Neuronal stem cell (in vitro differentiated cells): ENCODE measurements at regions not wholly inside any gene's neighbourhood (a gene's known extent, or its start where the extent isn't known, plus 50 kb on each side); places are given as distances from the start of the nearest gene placed in this dataset.

Experiments used
- DNase-seq: peaks from one replicate; pipeline ENCODE4 v3.0.0-alpha.2; 2013; ENCODE audit warnings: low spot score
- H2AFZ ChIP-seq: one replicate; pipeline ENCODE4 v1.6.1; 2013; ENCODE audit warnings: mild to moderate bottlenecking, low read length, inconsistent platforms
- H2AK5ac ChIP-seq: 2 replicates; pipeline ENCODE4 v1.6.1; 2013; ENCODE audit warnings: low read depth, mild to moderate bottlenecking, inconsistent platforms, low read length, moderate library complexity, mixed read lengths
- H2BK120ac ChIP-seq: 2 replicates; pipeline ENCODE4 v1.6.1; 2013; ENCODE audit warnings: low read depth, mild to moderate bottlenecking, inconsistent platforms, low read length, moderate library complexity, mixed read lengths
- H2BK12ac ChIP-seq: one replicate; pipeline ENCODE4 v1.6.1; 2013; ENCODE audit warnings: low read length, inconsistent platforms
- H2BK15ac ChIP-seq: 2 replicates; pipeline ENCODE4 v1.6.1; 2013; ENCODE audit warnings: mild to moderate bottlenecking, low read length, inconsistent platforms, mixed read lengths
- H2BK5ac ChIP-seq: one replicate; pipeline ENCODE4 v1.6.1; 2013; ENCODE audit warnings: inconsistent platforms, mild to moderate bottlenecking, low read length, moderate library complexity
- H3K14ac ChIP-seq: one replicate; pipeline ENCODE4 v1.6.1; 2013; ENCODE audit warnings: low read length, inconsistent platforms
- H3K18ac ChIP-seq: 2 replicates; pipeline ENCODE4 v1.6.1; 2013; ENCODE audit warnings: low read length, inconsistent platforms
- H3K23ac ChIP-seq: 2 replicates; pipeline ENCODE4 v1.6.1; 2013; ENCODE audit warnings: low read depth, mild to moderate bottlenecking, mixed read lengths, low read length, inconsistent platforms; ENCODE audit not compliant: poor library complexity
- H3K27ac ChIP-seq: replicated peaks from 3 replicates; pipeline ENCODE4 v1.5.1; 2013; ENCODE audit warnings: low read length, inconsistent platforms
- H3K27me3 ChIP-seq, 3 experiments: 2 replicates each; pipeline ENCODE4 v1.6.1; 2013; ENCODE audit warnings: low read length in 3 of 3, mild to moderate bottlenecking in 2 of 3, inconsistent platforms in 1 of 3, low read depth in 1 of 3, mixed read lengths in 1 of 3, moderate library complexity in 1 of 3; ENCODE audit not compliant: control insufficient read depth in 3 of 3, insufficient read depth in 3 of 3
- H3K36me3 ChIP-seq, 2 donors: replicated peaks in 1 of 2; 2 replicates each; pipeline ENCODE4 v1.6.1; 2013; ENCODE audit warnings: low read length in 2 of 2; ENCODE audit not compliant: control insufficient read depth in 2 of 2, insufficient read depth in 2 of 2
- H3K4ac ChIP-seq: 2 replicates; pipeline ENCODE4 v1.6.1; 2013; ENCODE audit warnings: inconsistent platforms, mild to moderate bottlenecking, low read length, moderate library complexity
- H3K4me1 ChIP-seq, 2 donors: 1 replicate in 1 of 2; 2 replicates in 1 of 2; pipeline ENCODE4 v1.6.1; 2013; ENCODE audit warnings: low read length in 2 of 2, low read depth in 1 of 2; ENCODE audit not compliant: control insufficient read depth in 2 of 2, insufficient read depth in 1 of 2
- H3K4me2 ChIP-seq: one replicate; pipeline ENCODE4 v1.6.1; 2013; ENCODE audit warnings: mild to moderate bottlenecking, low read length, inconsistent platforms; ENCODE audit not compliant: insufficient read depth, poor library complexity, severe bottlenecking
- H3K4me3 ChIP-seq, 2 donors: 2 replicates each; pipeline ENCODE4 v1.5.1; 2013; ENCODE audit warnings: low read length in 2 of 2, mild to moderate bottlenecking in 2 of 2, inconsistent platforms in 1 of 2, moderate library complexity in 1 of 2
- H3K79me1 ChIP-seq: one replicate; pipeline ENCODE4 v1.6.1; 2013; ENCODE audit warnings: low read depth, mild to moderate bottlenecking, inconsistent platforms, low read length, moderate library complexity
- H3K9ac ChIP-seq: one replicate; pipeline ENCODE4 v1.6.1; 2013; ENCODE audit warnings: mild to moderate bottlenecking, low read depth, low read length, inconsistent platforms; ENCODE audit not compliant: poor library complexity
- H3K9me3 ChIP-seq, 2 donors: replicated peaks in 1 of 2; 2 replicates each; pipeline versions ENCODE3 to v1.6.1; 2013; ENCODE audit warnings: low read length in 2 of 2, mild to moderate bottlenecking in 2 of 2, inconsistent platforms in 1 of 2, low read depth in 1 of 2, mixed read lengths in 1 of 2, moderate library complexity in 1 of 2; ENCODE audit not compliant: control insufficient read depth in 2 of 2, insufficient read depth in 1 of 2
- H4K8ac ChIP-seq: one replicate; pipeline ENCODE4 v1.6.1; 2013; ENCODE audit warnings: low read depth, mild to moderate bottlenecking, inconsistent platforms, low read length, moderate library complexity
- H4K91ac ChIP-seq: one replicate; pipeline ENCODE4 v1.6.1; 2013; ENCODE audit warnings: low read length, low read depth, mild to moderate bottlenecking, inconsistent platforms; ENCODE audit not compliant: poor library complexity
- WGBS, 2 donors: extraction: QIAGEN DNeasy Blood & Tissue Kit; methylation state at CpG; one replicate each; pipeline ENCODE4 v1.1.7; 2013; ENCODE audit warnings: missing lambda C conversion rate in 2 of 2, mixed read lengths in 1 of 2; ENCODE audit not compliant: insufficient read length in 2 of 2, insufficient replicate concordance in 1 of 2; ENCODE audit errors: extremely low coverage in 2 of 2; 5-methylcytosine and 5-hydroxymethylcytosine counted together

GRCh38 chr21:35624901-35625300 is 435.4 kb downstream of the SETD4 start:
- peaks cover 0 to 3% of the 10 kb centered on the region in 2 donors for H3K9me3 ChIP-seq
- H3K27me3 ChIP-seq: no peaks in the 10 kb centered on the region
- no peak overlapping the region for H2BK15ac ChIP-seq
- no peak overlapping the region for H2BK12ac ChIP-seq
- no peak overlapping the region for H3K9ac ChIP-seq
- no CpG with 5 or more reads among the region's 2 CpGs for WGBS, 2 donors
- no peak overlapping the region for H3K14ac ChIP-seq
- no peak overlapping the region for H4K91ac ChIP-seq
- H3K4me3 ChIP-seq: no peak overlapping the region
- H4K8ac ChIP-seq: no peak overlapping the region
- no peak overlapping the region for H3K23ac ChIP-seq
- no peak overlapping the region for H2BK5ac ChIP-seq
- H2AK5ac ChIP-seq: no peak overlapping the region
- H2BK120ac ChIP-seq: no peak overlapping the region
- H3K4me1 ChIP-seq: no peaks in the 10 kb centered on the region
- no peak overlapping the region for H3K27ac ChIP-seq
- H3K4ac ChIP-seq: no peak overlapping the region
- no peaks in the 10 kb centered on the region for H3K79me1 ChIP-seq
- no peak overlapping the region for H3K18ac ChIP-seq
- no peak overlapping the region for H3K4me2 ChIP-seq
- no peak for DNase-seq
- H2AFZ ChIP-seq: no peak overlapping the region
- no peaks in the 10 kb centered on the region for H3K36me3 ChIP-seq

GRCh38 chr21:35622612-35623011 is 437.7 kb downstream of the SETD4 start:
- H3K27me3 ChIP-seq: no peaks in the 10 kb centered on the region
- H3K4me1 ChIP-seq: no peaks in the 10 kb centered on the region
- no peak overlapping the region for H3K4me2 ChIP-seq
- H2BK12ac ChIP-seq: no peak overlapping the region
- H2AK5ac ChIP-seq: no peak overlapping the region
- H3K4me3 ChIP-seq: no peak overlapping the region
- WGBS, 2 donors: no CpG with 5 or more reads among the region's 3 CpGs
- H2BK120ac ChIP-seq: no peak overlapping the region
- H3K4ac ChIP-seq: no peak overlapping the region
- no peak overlapping the region for H3K14ac ChIP-seq
- no peak overlapping the region for H4K91ac ChIP-seq
- no peak overlapping the region for H2BK15ac ChIP-seq
- H3K79me1 ChIP-seq: no peaks in the 10 kb centered on the region
- H3K18ac ChIP-seq: no peak overlapping the region
- DNase-seq: no peak
- no peak overlapping the region for H4K8ac ChIP-seq
- no peak overlapping the region for H3K9ac ChIP-seq
- H3K36me3 ChIP-seq: no peaks in the 10 kb centered on the region
- no peak overlapping the region for H2AFZ ChIP-seq
- H3K27ac ChIP-seq: no peak overlapping the region
- no peak overlapping the region for H3K23ac ChIP-seq
- H3K9me3 ChIP-seq: peaks cover 0 to 3% of the 10 kb centered on the region in 2 donors
- H2BK5ac ChIP-seq: no peak overlapping the region

GRCh38 chr21:35619184-35619583 is 441.1 kb downstream of the SETD4 start:
- Histone ChIP-seq H2BK120ac (no peak overlapping the region), H3K4me2 (no peak overlapping the region), H3K18ac (no peak overlapping the region), H2BK15ac (no peak overlapping the region), H3K9me3 (peaks cover 0 to 3% of the 10 kb centered on the region in 2 donors), H3K4me3 (no peak overlapping the region), H2AK5ac (no peak overlapping the region), H4K8ac (no peak overlapping the region), H2BK5ac (no peak overlapping the region), H3K4me1 (peaks cover 0 to 2% of the 10 kb centered on the region in 2 donors), H3K36me3 (no peaks in the 10 kb centered on the region), H3K27me3 (no peaks in the 10 kb centered on the region), H3K27ac (no peak overlapping the region), H3K14ac (no peak overlapping the region), H3K23ac (no peak overlapping the region), H3K4ac (no peak overlapping the region), H2BK12ac (no peak overlapping the region), H3K79me1 (no peaks in the 10 kb centered on the region), H3K9ac (no peak overlapping the region), H2AFZ (no peak overlapping the region), H4K91ac (no peak overlapping the region)
- DNase-seq: no peak
- no CpG with 5 or more reads among the region's 2 CpGs for WGBS, 2 donors

GRCh38 chr21:35617491-35617890 is 442.8 kb downstream of the SETD4 start:
- H2AK5ac ChIP-seq: no peak overlapping the region
- H3K27ac ChIP-seq: no peak overlapping the region
- no peaks in the 10 kb centered on the region for H3K27me3 ChIP-seq
- WGBS, 2 donors: no CpG with 5 or more reads among the region's 3 CpGs
- no peak overlapping the region for H2BK120ac ChIP-seq
- H2BK5ac ChIP-seq: no peak overlapping the region
- no peak for DNase-seq
- H2BK15ac ChIP-seq: no peak overlapping the region
- peaks cover 0 to 2% of the 10 kb centered on the region in 2 donors for H3K4me1 ChIP-seq
- H3K23ac ChIP-seq: no peak overlapping the region
- no peak overlapping the region for H2AFZ ChIP-seq
- no peak overlapping the region for H4K91ac ChIP-seq
- H3K18ac ChIP-seq: no peak overlapping the region
- H3K4ac ChIP-seq: no peak overlapping the region
- H3K36me3 ChIP-seq: no peaks in the 10 kb centered on the region
- no peak overlapping the region for H2BK12ac ChIP-seq
- no peaks in the 10 kb centered on the region for H3K9me3 ChIP-seq
- H3K79me1 ChIP-seq: no peaks in the 10 kb centered on the region
- H3K4me2 ChIP-seq: no peak overlapping the region
- no peak overlapping the region for H3K14ac ChIP-seq
- H4K8ac ChIP-seq: no peak overlapping the region
- no peak overlapping the region for H3K9ac ChIP-seq
- H3K4me3 ChIP-seq: no peak overlapping the region
